Effector memory CD8-positive, alpha-beta T cell (primary cell): ENCODE measurements at regions not wholly inside any gene's neighbourhood (a gene's known extent, or its start where the extent isn't known, plus 50 kb on each side); places are given as distances from the start of the nearest gene placed in this dataset.
"Not testable (repeated sequence)": the region's sequence is repeated elsewhere in the genome, so short reads cannot be mapped to it uniquely, and the experiment has no call there.

ENCODE experiments used
- ATAC-seq: fragments of 150-1000 bp; cut with Tn5 transposase; replicated peaks from 2 replicates; pipeline ENCODE4 v1.10.0; 2021; ENCODE audit warnings: mild to moderate bottlenecking, moderate library complexity
- DNase-seq, 3 experiments: peaks; one replicate each; pipeline ENCODE4 v3.0.0; 2021
- H3K27ac Mint-ChIP-seq, 2 donors: one replicate each; pipeline ENCODE4 v1.8.0; 2022; ENCODE audit warnings: mild to moderate bottlenecking in 2 of 2, mixed read lengths in 2 of 2, moderate library complexity in 2 of 2
- H3K27me3 Mint-ChIP-seq, 2 donors: one replicate each; pipeline ENCODE4 v1.8.0; 2022; ENCODE audit warnings: mixed read lengths in 2 of 2
- H3K36me3 Mint-ChIP-seq: one replicate; pipeline ENCODE4 v1.8.0; 2022; ENCODE audit warnings: mild to moderate bottlenecking, moderate library complexity, mixed read lengths; ENCODE audit not compliant: insufficient read depth
- H3K4me1 Mint-ChIP-seq, 2 donors: one replicate each; pipeline ENCODE4 v1.8.0; 2022; ENCODE audit warnings: low read depth in 2 of 2, mixed read lengths in 2 of 2
- H3K4me3 Mint-ChIP-seq, 2 donors: one replicate each; pipeline ENCODE4 v1.8.0; 2022; ENCODE audit warnings: mild to moderate bottlenecking in 2 of 2, mixed read lengths in 2 of 2, moderate library complexity in 2 of 2
- H3K9me3 Mint-ChIP-seq, 2 donors: one replicate each; pipeline ENCODE4 v1.8.0; 2022; ENCODE audit warnings: mixed read lengths in 2 of 2

DNA sequence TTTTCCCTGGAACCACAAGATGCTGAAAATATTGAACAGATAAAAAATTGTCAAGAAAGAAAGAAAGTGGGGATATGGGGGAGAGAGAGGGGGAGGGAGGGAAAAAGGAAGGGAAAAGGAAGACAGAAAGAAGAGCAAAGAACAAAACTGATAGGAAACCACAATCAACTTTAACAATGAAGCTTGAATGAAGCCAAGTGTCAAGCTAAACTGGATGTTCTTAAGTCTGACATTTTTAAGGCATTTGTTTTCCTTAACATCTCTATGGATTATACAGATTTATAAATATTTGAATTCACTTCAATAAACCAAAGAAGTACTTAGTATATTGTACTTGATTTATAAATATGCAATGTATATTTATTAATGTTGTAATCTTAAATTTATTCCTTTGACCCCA is 197.6 kb upstream of the SMLR1 start:
- no peaks in the 10 kb centered on the region for H3K36me3 Mint-ChIP-seq
- H3K27me3 Mint-ChIP-seq: no peaks in the 10 kb centered on the region
- no peak overlapping the region for H3K4me3 Mint-ChIP-seq
- H3K4me1 Mint-ChIP-seq: no peaks in the 10 kb centered on the region
- H3K27ac Mint-ChIP-seq: peak overlapping the region in 1 of 2 donors; percentile 13
- H3K9me3 Mint-ChIP-seq: no peaks in the 10 kb centered on the region
- DNase-seq (no peak), ATAC-seq (no peak)

- DNase-seq (no peak), ATAC-seq (no peak)
- Mint-ChIP-seq H3K27me3 (no peaks in the 10 kb centered on the region), H3K27ac (no peak overlapping the region), H3K36me3 (no peaks in the 10 kb centered on the region), H3K4me3 (no peak overlapping the region), H3K9me3 (no peaks in the 10 kb centered on the region), H3K4me1 (no peaks in the 10 kb centered on the region)
Measured at GRCh38 chr6:130632277-130632676, 194.9 kb upstream of the SMLR1 start.

- DNase-seq (no peak), ATAC-seq (no peak)
- Mint-ChIP-seq H3K36me3 (no peaks in the 10 kb centered on the region), H3K9me3 (no peaks in the 10 kb centered on the region), H3K4me3 (no peak overlapping the region), H3K27ac (no peak overlapping the region), H3K27me3 (no peaks in the 10 kb centered on the region), H3K4me1 (no peaks in the 10 kb centered on the region)
Measured at GRCh38 chr6:130632897-130633296, 194.3 kb upstream of the SMLR1 start.

GRCh38 chr6:130643361-130643760 is 183.8 kb upstream of the SMLR1 start:
- Mint-ChIP-seq H3K27me3 (no peaks in the 10 kb centered on the region), H3K4me1 (peaks cover 0 to 4% of the 10 kb centered on the region in 2 donors), H3K9me3 (peaks cover 0 to 1% of the 10 kb centered on the region in 2 donors), H3K36me3 (no peaks in the 10 kb centered on the region), H3K4me3 (no peak overlapping the region), H3K27ac (no peak overlapping the region)
- ATAC-seq (no peak), DNase-seq (no peak)

DNA sequence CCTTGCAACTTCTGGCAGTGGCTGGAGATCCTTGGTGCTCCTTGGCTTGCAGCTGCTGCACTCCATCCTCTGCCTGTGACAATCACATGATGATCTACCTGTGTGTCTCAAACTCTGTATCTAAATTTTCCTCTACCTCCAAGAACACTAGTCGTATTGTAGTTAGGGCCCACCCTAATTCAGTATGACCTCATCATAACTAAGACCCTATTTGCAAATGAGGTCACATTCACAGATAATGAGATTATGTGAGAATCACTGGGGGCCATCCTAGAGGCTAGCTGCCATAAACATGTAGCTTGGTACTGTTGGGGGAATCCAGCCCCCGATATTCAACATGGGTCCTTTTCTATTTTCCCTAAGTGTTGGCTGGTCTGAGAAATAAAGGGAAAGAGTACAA is 183.0 kb upstream of the SMLR1 start:
- no peak for ATAC-seq
- no peak for DNase-seq
- Mint-ChIP-seq H3K4me1 (peaks cover 0 to 4% of the 10 kb centered on the region in 2 donors), H3K4me3 (no peak overlapping the region), H3K27me3 (no peaks in the 10 kb centered on the region), H3K36me3 (no peaks in the 10 kb centered on the region), H3K9me3 (no peaks in the 10 kb centered on the region), H3K27ac (no peak overlapping the region)

- not testable (repeated sequence) for H3K27ac Mint-ChIP-seq, H3K9me3 Mint-ChIP-seq, ATAC-seq
Measured at GRCh38 chr6:130644769-130645168, 182.4 kb upstream of the SMLR1 start.

GRCh38 chr6:130647246-130647645 is 180.0 kb upstream of the SMLR1 start:
- peaks cover 0 to 7% of the 10 kb centered on the region in 2 donors for H3K9me3 Mint-ChIP-seq
- H3K4me1 Mint-ChIP-seq: peaks cover 0 to 4% of the 10 kb centered on the region in 2 donors
- H3K4me3 Mint-ChIP-seq: no peak overlapping the region
- DNase-seq (no peak), ATAC-seq (no peak)
- H3K36me3 Mint-ChIP-seq: no peaks in the 10 kb centered on the region
- no peak overlapping the region for H3K27ac Mint-ChIP-seq
- no peaks in the 10 kb centered on the region for H3K27me3 Mint-ChIP-seq

More at GRCh38 chr6:130644769-130645168, 182.4 kb upstream of the SMLR1 start:
- not testable (repeated sequence) for H3K27me3 Mint-ChIP-seq, DNase-seq, H3K4me1 Mint-ChIP-seq, H3K4me3 Mint-ChIP-seq, H3K36me3 Mint-ChIP-seq

- H3K4me3 Mint-ChIP-seq: no peak overlapping the region
- H3K4me1 Mint-ChIP-seq: peaks cover 0 to 1% of the 10 kb centered on the region in 2 donors
- ATAC-seq: no peak
- no peaks in the 10 kb centered on the region for H3K36me3 Mint-ChIP-seq
- H3K27ac Mint-ChIP-seq: no peak overlapping the region
- peaks cover 0 to 5% of the 10 kb centered on the region in 2 donors for H3K9me3 Mint-ChIP-seq
- DNase-seq: no peak
- no peaks in the 10 kb centered on the region for H3K27me3 Mint-ChIP-seq
Measured at GRCh38 chr6:130655586-130655985, 171.6 kb upstream of the SMLR1 start.

GRCh38 chr6:130661077-130661476 is 166.1 kb upstream of the SMLR1 start:
- Mint-ChIP-seq H3K27ac (no peak overlapping the region), H3K4me3 (no peak overlapping the region), H3K27me3 (no peaks in the 10 kb centered on the region), H3K36me3 (no peaks in the 10 kb centered on the region), H3K9me3 (no peaks in the 10 kb centered on the region), H3K4me1 (no peaks in the 10 kb centered on the region)
- DNase-seq (no peak), ATAC-seq (no peak)

GRCh38 chr6:130666786-130667185 is 160.4 kb upstream of the SMLR1 start:
- Mint-ChIP-seq H3K4me1 (no peaks in the 10 kb centered on the region), H3K9me3 (no peaks in the 10 kb centered on the region), H3K36me3 (no peaks in the 10 kb centered on the region), H3K4me3 (no peak overlapping the region), H3K27ac (no peak overlapping the region), H3K27me3 (no peaks in the 10 kb centered on the region)
- no peak for ATAC-seq
- DNase-seq: no peak

DNA sequence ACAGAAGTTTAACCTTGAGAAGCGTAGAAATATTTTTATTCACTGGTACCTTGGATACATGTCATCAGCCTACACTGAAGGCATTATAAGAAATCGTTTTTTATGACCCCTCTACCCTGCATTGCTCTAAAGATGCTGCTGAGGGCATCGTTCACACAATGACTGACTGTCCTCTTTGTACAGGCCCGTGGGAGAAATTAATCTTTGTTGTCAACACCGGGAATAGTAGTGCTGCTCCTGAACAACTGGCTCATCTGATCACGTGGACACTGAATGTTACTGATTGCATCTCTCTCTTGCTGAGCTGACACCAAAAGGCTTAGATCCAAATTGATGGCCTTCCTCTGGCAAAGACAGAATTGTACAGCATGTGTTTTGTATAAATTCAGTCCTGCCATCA is 157.1 kb upstream of the SMLR1 start:
- ATAC-seq (no peak), DNase-seq (no peak)
- no peaks in the 10 kb centered on the region for H3K9me3 Mint-ChIP-seq
- H3K4me1 Mint-ChIP-seq: no peaks in the 10 kb centered on the region
- H3K36me3 Mint-ChIP-seq: no peaks in the 10 kb centered on the region
- no peaks in the 10 kb centered on the region for H3K27me3 Mint-ChIP-seq
- no peak overlapping the region for H3K27ac Mint-ChIP-seq
- no peak overlapping the region for H3K4me3 Mint-ChIP-seq

DNA sequence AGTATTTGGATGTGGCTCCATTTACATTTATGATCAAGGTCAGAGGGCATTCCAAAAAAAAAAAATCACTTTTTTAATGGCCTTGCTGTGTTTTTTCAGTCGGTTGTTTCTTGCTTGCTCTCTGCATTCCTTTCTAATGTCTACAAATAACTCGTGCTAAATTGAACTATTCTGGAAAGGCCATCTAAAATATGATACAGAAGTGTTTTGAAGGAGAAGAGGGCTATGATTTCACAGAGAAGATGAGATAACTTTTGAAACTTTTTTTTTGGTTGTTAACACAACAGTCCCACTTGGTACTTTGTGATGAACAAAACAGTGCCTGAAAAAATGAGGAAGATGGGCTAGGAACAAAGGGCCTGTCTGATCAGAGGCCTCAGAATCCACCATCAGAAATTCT is 156.1 kb upstream of the SMLR1 start:
- no peak overlapping the region for H3K4me3 Mint-ChIP-seq
- H3K27ac Mint-ChIP-seq: no peak overlapping the region
- H3K36me3 Mint-ChIP-seq: no peaks in the 10 kb centered on the region
- ATAC-seq (no peak), DNase-seq (no peak)
- peaks cover 0 to under 1% of the 10 kb centered on the region in 2 donors for H3K4me1 Mint-ChIP-seq
- H3K9me3 Mint-ChIP-seq: no peaks in the 10 kb centered on the region
- H3K27me3 Mint-ChIP-seq: no peaks in the 10 kb centered on the region

DNA sequence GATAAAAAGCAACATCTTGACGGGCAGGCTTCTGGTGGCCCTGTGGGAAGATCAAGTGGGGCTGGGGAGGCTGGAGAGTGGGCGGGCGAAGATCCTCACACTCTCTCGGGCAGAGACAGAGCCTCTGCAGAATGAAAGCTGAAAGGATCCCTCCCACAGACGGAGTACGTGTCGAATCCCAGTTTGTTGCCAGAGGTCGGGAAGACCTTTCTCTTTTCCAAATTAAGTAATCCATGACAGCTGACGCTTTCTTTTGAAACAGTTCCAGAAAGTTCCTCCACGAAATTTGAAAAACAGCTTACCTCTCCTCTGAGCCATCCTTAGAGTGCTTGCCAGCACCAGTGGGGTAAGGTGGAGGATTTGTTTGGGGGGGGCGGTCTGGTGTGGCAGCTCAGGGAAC is 155.6 kb upstream of the SMLR1 start:
- DNase-seq (no peak), ATAC-seq (no peak)
- Mint-ChIP-seq H3K27me3 (no peaks in the 10 kb centered on the region), H3K27ac (no peak overlapping the region), H3K36me3 (no peaks in the 10 kb centered on the region), H3K4me3 (no peak overlapping the region), H3K9me3 (no peaks in the 10 kb centered on the region), H3K4me1 (peaks cover 3 to 5% of the 10 kb centered on the region in 2 donors)

GRCh38 chr6:130672153-130672552 is 155.1 kb upstream of the SMLR1 start:
- Mint-ChIP-seq H3K4me1 (peaks cover 4 to 9% of the 10 kb centered on the region in 2 donors), H3K9me3 (no peaks in the 10 kb centered on the region), H3K36me3 (no peaks in the 10 kb centered on the region), H3K27ac (peak overlapping the region in 1 of 2 donors; percentile 35), H3K4me3 (no peak overlapping the region), H3K27me3 (no peaks in the 10 kb centered on the region)
- DNase-seq (no peak), ATAC-seq (no peak)

GRCh38 chr6:130674604-130675003 is 152.6 kb upstream of the SMLR1 start:
- Mint-ChIP-seq H3K4me3 (no peak overlapping the region), H3K27me3 (no peaks in the 10 kb centered on the region), H3K36me3 (no peaks in the 10 kb centered on the region), H3K9me3 (no peaks in the 10 kb centered on the region), H3K27ac (no peak overlapping the region), H3K4me1 (peaks cover 4 to 9% of the 10 kb centered on the region in 2 donors)
- ATAC-seq: no peak
- no peak for DNase-seq
